PC-9 (cell line): ENCODE measurements at regions not wholly inside any gene's neighbourhood (a gene's known extent, or its start where the extent isn't known, plus 50 kb on each side); places are given as distances from the start of the nearest gene placed in this dataset.

Experiments used
- BruUV-seq: library from RNA; stranded (reverse); fragments of 400-500 nt; replicated peaks from 2 replicates; lab custom pipeline; 2021; lab: Mats Ljungman, UMichigan
- CTCF ChIA-PET: fragments of 300-600 bp; sonication (Branson Sonifier 250); formaldehyde crosslinking; loops from one replicate; lab custom pipeline; 2022; ENCODE audit warnings: antibody characterized with exemption; lab: Charles Lee
- POLR2A ChIA-PET: fragments of 300-600 bp; sonication (Branson Sonifier 250); formaldehyde crosslinking; loops from one replicate; lab custom pipeline; 2022; ENCODE audit warnings: antibody characterized with exemption; ENCODE audit not compliant: unreplicated experiment; lab: Charles Lee
- DNase-seq, 2 experiments: peaks; one replicate each; pipeline versions ENCODE4 v3.0.0 to v3.0.0-alpha.2; 2015 to 2022; ENCODE audit warnings: mixed read lengths in 1 of 2
- H2AFZ ChIP-seq: fragments of 200-600 bp; sonication (generic); 2 replicates; pipeline ENCODE4 v1.8.1; 2017; ENCODE audit warnings: antibody characterized with exemption
- H3F3A ChIP-seq: fragments of 200-600 bp; sonication (generic); 2 replicates; pipeline ENCODE4 v1.8.1; 2017; ENCODE audit warnings: antibody characterized with exemption, mild to moderate bottlenecking, low read depth; ENCODE audit not compliant: insufficient read depth
- H3K27ac ChIP-seq: fragments of 200-600 bp; sonication (generic); 2 replicates; pipeline ENCODE4 v1.6.1; 2016; ENCODE audit warnings: mixed run types
- H3K27me3 ChIP-seq: fragments of 200-600 bp; sonication (generic); 2 replicates; pipeline ENCODE4 v1.6.1; 2016; ENCODE audit warnings: low read depth, mixed run types; ENCODE audit not compliant: insufficient read depth
- H3K36me3 ChIP-seq: fragments of 200-600 bp; sonication (generic); 2 replicates; pipeline ENCODE4 v1.6.1; 2016; ENCODE audit warnings: low read depth, mixed run types
- H3K4me1 ChIP-seq: fragments of 200-600 bp; sonication (generic); replicated peaks from 2 replicates; pipeline ENCODE4 v1.6.1; 2016; ENCODE audit warnings: mixed run types; ENCODE audit not compliant: insufficient read depth
- H3K4me2 ChIP-seq: fragments of 200-600 bp; sonication (generic); 2 replicates; pipeline ENCODE4 v1.6.1; 2017; ENCODE audit warnings: mixed run types
- H3K4me3 ChIP-seq: fragments of 200-600 bp; sonication (generic); 2 replicates; pipeline ENCODE4 v1.6.1; 2016; ENCODE audit warnings: mixed run types
- H3K79me2 ChIP-seq: fragments of 200-600 bp; sonication (generic); 2 replicates; pipeline ENCODE4 v1.6.1; 2017; ENCODE audit warnings: low read depth, mixed run types
- H3K9me2 ChIP-seq: fragments of 200-600 bp; sonication (generic); 2 replicates; pipeline ENCODE4 v1.8.1; 2017; ENCODE audit warnings: mild to moderate bottlenecking; ENCODE audit not compliant: insufficient read depth
- H3K9me3 ChIP-seq: fragments of 200-600 bp; sonication (generic); 2 replicates; pipeline ENCODE4 v1.8.1; 2016; ENCODE audit warnings: low read depth; ENCODE audit not compliant: insufficient read depth
- H4K20me1 ChIP-seq: fragments of 200-600 bp; sonication (generic); 2 replicates; pipeline ENCODE4 v1.8.1; 2017; ENCODE audit not compliant: insufficient read depth
- EZH2 ChIP-seq: fragments of 200-600 bp; sonication (generic); IDR thresholded peaks from 2 replicates; pipeline ENCODE4 v1.8.0; 2017; ENCODE audit warnings: antibody characterized with exemption, low read depth
- intact Hi-C: fragments of 100-400 bp; cut with micrococcal nuclease; formaldehyde crosslinking; loops from one replicate; pipeline ENCODE4 v1.10.0; 2022; ENCODE audit not compliant: unreplicated experiment
- TF ChIP-seq, protein P1 (sequence below): fragments of 200-600 bp; sonication (generic); conservative IDR thresholded peaks from 2 replicates; pipeline ENCODE4 v1.6.1; 2017; ENCODE audit warnings: mixed run types, antibody characterized with exemption, mild to moderate bottlenecking, moderate library complexity

DNA sequence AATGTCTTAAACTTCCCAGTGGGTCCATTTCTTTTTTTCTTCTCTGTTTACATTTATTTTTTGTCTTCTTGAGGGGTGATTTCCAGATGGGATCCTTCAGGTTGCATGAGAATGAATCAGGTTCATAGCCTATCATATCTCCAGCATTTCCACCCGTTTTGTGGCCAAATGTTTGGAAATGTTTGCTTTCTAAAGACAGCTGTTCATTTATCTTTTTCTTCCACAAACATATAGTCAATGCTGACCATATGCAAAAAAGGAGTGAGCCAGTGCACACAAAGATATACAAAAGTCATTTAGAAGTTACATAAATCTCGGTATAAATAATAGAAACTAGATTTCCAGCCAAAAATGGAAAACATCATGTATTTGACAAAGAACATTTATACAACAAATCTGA, 71.6 kb upstream of the STC2 start:
- H3K4me3 ChIP-seq = no peak overlapping the region; the same call in 1 of the 2 replicates
- TF ChIP-seq EZH2 = no peak
- TF ChIP-seq, protein P1, sequence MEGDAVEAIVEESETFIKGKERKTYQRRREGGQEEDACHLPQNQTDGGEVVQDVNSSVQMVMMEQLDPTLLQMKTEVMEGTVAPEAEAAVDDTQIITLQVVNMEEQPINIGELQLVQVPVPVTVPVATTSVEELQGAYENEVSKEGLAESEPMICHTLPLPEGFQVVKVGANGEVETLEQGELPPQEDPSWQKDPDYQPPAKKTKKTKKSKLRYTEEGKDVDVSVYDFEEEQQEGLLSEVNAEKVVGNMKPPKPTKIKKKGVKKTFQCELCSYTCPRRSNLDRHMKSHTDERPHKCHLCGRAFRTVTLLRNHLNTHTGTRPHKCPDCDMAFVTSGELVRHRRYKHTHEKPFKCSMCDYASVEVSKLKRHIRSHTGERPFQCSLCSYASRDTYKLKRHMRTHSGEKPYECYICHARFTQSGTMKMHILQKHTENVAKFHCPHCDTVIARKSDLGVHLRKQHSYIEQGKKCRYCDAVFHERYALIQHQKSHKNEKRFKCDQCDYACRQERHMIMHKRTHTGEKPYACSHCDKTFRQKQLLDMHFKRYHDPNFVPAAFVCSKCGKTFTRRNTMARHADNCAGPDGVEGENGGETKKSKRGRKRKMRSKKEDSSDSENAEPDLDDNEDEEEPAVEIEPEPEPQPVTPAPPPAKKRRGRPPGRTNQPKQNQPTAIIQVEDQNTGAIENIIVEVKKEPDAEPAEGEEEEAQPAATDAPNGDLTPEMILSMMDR = no peak
- H3K36me3 ChIP-seq = no peaks in the 10 kb centered on the region
- BruUV-seq = no TSS peak
- no peak for DNase-seq
- H3F3A ChIP-seq = no peaks in the 10 kb centered on the region
- H4K20me1 ChIP-seq = no peaks in the 10 kb centered on the region
- no peak overlapping the region for H2AFZ ChIP-seq
- H3K9me3 ChIP-seq = no peaks in the 10 kb centered on the region
- intact Hi-C loops = no loop called here
- no peak overlapping the region for H3K27ac ChIP-seq
- H3K79me2 ChIP-seq = no peaks in the 10 kb centered on the region
- no peaks in the 10 kb centered on the region for H3K9me2 ChIP-seq
- H3K4me2 ChIP-seq = no peak overlapping the region
- H3K4me1 ChIP-seq = no peaks in the 10 kb centered on the region
- no peaks in the 10 kb centered on the region for H3K27me3 ChIP-seq
- ChIA-PET POLR2A (no interaction called here), CTCF (no interaction called here)

DNA sequence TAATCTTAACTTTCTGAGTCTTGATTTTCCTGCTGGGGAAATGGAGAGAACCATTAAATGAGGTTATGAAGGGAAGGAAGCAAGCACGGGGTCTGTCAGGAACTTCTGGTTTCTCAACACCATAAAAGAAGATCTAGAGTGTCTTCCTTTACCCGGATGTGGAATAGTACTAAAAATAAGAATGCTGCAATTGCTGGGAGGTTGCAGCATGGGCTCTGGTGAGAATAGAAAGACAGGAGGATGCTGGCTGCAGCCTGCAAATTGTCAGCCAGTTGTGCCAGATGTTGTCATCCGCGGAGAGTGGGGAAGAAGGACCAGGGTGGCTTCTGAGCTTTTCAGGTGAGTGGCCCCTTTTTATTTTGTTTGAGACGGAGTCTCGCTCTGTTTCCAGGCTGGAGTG, 69.3 kb upstream of the STC2 start:
- no peaks in the 10 kb centered on the region for H3K79me2 ChIP-seq
- no peaks in the 10 kb centered on the region for H4K20me1 ChIP-seq
- H2AFZ ChIP-seq = no peak overlapping the region
- CTCF ChIA-PET = no interaction called here
- TF ChIP-seq EZH2 = no peak
- TF ChIP-seq, protein P1 = no peak
- POLR2A ChIA-PET = no interaction called here
- intact Hi-C loops = no loop called here
- no peaks in the 10 kb centered on the region for H3K4me1 ChIP-seq
- peaks cover 3% of the 10 kb centered on the region; the same call in 1 of the 2 replicates for H3K9me3 ChIP-seq
- no peaks in the 10 kb centered on the region for H3K36me3 ChIP-seq
- H3K4me3 ChIP-seq = no peak overlapping the region
- H3K27ac ChIP-seq = no peak overlapping the region
- H3K27me3 ChIP-seq = no peaks in the 10 kb centered on the region
- no peaks in the 10 kb centered on the region for H3K9me2 ChIP-seq
- no peaks in the 10 kb centered on the region for H3F3A ChIP-seq
- no peak for DNase-seq
- H3K4me2 ChIP-seq = no peak overlapping the region
- no TSS peak for BruUV-seq

DNA sequence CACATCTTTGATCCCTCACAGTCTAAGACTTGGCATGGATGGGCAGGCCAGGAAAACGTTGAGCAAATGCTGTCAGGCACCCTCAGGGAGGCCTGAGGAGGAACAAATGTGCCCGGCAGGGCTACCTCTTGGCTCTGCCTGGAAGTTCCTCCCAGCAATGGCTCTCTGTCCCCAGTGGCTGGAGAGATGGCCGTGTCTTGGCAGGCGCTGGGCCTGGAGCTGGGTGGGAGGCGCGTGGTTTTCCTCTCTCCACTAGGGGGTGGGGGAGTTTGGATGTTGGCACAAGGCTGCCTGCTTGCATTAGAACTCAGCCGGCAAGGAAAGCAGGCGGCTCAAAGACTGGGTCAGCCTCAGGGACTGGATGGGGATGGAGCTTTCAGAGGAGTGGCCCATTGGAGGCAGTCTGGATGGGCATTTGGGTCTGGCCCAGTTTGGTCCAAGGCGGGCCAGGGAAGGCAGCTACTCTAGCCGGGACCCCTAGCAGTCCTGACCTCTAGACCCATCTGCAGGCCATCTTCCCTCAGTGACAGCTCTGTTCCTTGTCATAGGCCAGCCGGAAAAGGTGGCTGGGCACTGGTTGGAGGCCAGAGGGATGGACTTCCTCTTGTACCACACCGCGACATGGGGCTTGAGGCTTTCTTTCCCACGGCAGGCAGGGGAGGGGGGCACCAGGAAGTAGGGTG, 68.2 kb upstream of the STC2 start:
- intact Hi-C loops = no loop called here
- Histone ChIP-seq H4K20me1 (no peaks in the 10 kb centered on the region), H3K79me2 (no peaks in the 10 kb centered on the region), H2AFZ (no peak overlapping the region), H3K9me3 (peaks cover 7% of the 10 kb centered on the region; the same call in 1 of the 2 replicates), H3K27ac (no peak overlapping the region), H3K4me2 (no peak overlapping the region), H3K4me1 (no peaks in the 10 kb centered on the region), H3K36me3 (no peaks in the 10 kb centered on the region), H3F3A (no peaks in the 10 kb centered on the region), H3K4me3 (no peak overlapping the region), H3K9me2 (no peaks in the 10 kb centered on the region), H3K27me3 (no peaks in the 10 kb centered on the region)
- BruUV-seq = no TSS peak
- POLR2A ChIA-PET = no interaction called here
- DNase-seq = no peak
- TF ChIP-seq EZH2 = no peak
- TF ChIP-seq, protein P1 = no peak
- CTCF ChIA-PET = interaction anchor here (0.7 kb wide), 1 partner anchor 206 kb away, joined by 3 read pairs; no protein-coding TSS in a partner anchor
